DND-41 (cell line): ENCODE measurements at regions not wholly inside any gene's neighbourhood (a gene's known extent, or its start where the extent isn't known, plus 50 kb on each side); places are given as distances from the start of the nearest gene placed in this dataset.

Experiments
- CTCF ChIP-seq: IDR thresholded peaks from 2 replicates; pipeline ENCODE4 v1.5.1; 2012; ENCODE audit warnings: borderline replicate concordance, low read length, moderate library complexity, mild to moderate bottlenecking; ENCODE audit not compliant: poor library complexity, severe bottlenecking; ENCODE audit errors: extremely low read depth
- EZH2 ChIP-seq: IDR thresholded peaks from 3 replicates; pipeline ENCODE4 v1.6.1; 2012; ENCODE audit warnings: borderline replicate concordance, low read depth, mild to moderate bottlenecking, moderate library complexity, low read length, inconsistent platforms; ENCODE audit not compliant: severe bottlenecking

- TF ChIP-seq CTCF (no peak), EZH2 (no peak)
These were observed 121.6 kb upstream of the HNRNPA3 start for GRCh38 chr2:177090967-177091366.
